Left lung (tissue), 4 donors: ENCODE measurements at regions not wholly inside any gene's neighbourhood (a gene's known extent, or its start where the extent isn't known, plus 50 kb on each side); places are given as distances from the start of the nearest gene placed in this dataset.

Experiments
- ATAC-seq: fragments of 200-7000 bp; cut with Tn5 transposase; one replicate; pipeline ENCODE4 v1.9.1; 2020; ENCODE audit warnings: moderate library complexity
- DNase-seq, 4 donors: peaks; one replicate each; pipeline ENCODE4 v3.0.0-alpha.2; 2013 to 2020
- H3K27ac ChIP-seq, 2 donors: fragments of 200-600 bp; sonication (generic) in 1 of 2; one replicate each; pipeline versions ENCODE4 v1.5.0 to v1.8.0; 2020 to 2021
- H3K27me3 ChIP-seq, 2 donors: fragments of 200-600 bp; sonication (generic) in 1 of 2; one replicate each; pipeline versions ENCODE4 v1.5.0 to v1.8.0; 2020 to 2021
- H3K36me3 ChIP-seq, 2 donors: fragments of 200-600 bp; sonication (generic) in 1 of 2; one replicate each; pipeline versions ENCODE4 v1.5.0 to v1.8.0; 2020 to 2021
- H3K4me1 ChIP-seq, 2 donors: fragments of 200-600 bp; one replicate each; pipeline ENCODE4 v1.8.0; 2021
- H3K4me3 ChIP-seq, 2 donors: fragments of 200-600 bp; sonication (generic) in 1 of 2; one replicate each; pipeline versions ENCODE4 v1.5.0 to v1.8.0; 2020 to 2021; ENCODE audit warnings: mild to moderate bottlenecking in 1 of 2
- H3K9me3 ChIP-seq, 2 donors: fragments of 200-600 bp; sonication (generic) in 1 of 2; one replicate each; pipeline versions ENCODE4 v1.5.0 to v1.8.0; 2020 to 2021
- intact Hi-C, 2 donors: fragments of 100-400 bp; cut with DNase I; formaldehyde crosslinking; loops; one replicate each; pipeline versions ENCODE4 v1.11.2 to v1.14.2; 2022
- TF ChIP-seq, protein P1 (sequence below), 2 donors: fragments of 200-600 bp; sonication (generic) in 1 of 2; IDR thresholded peaks; one replicate each; pipeline versions ENCODE4 v1.5.0 to v1.8.0; 2021; ENCODE audit warnings: antibody characterized with exemption in 2 of 2
- donor health status: DM: no; HTN: yes; CAD: no.
- donor health status: DM: no; HTN: no; CAD: no.

DNA sequence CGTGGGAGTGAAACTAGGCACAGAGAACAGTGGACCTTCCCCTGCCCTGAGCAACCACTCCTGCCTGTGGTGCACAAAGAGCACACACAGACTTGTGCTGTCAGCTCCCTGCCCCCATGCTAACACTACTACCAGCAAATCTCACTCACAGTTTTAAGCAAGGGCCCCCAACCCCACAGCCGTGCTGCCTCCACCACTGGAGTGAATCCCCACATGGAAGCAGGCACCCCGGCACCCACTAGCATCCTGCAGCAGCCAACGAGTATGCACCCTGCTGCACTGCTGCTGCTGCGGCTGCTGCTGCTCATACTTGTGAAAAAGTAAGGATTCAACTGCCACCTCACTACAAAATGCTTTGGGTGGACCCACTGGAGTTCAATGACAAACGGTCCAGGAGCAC, 435.5 kb downstream of the SLCO4C1 start:
- H3K27me3 ChIP-seq = no peaks in the 10 kb centered on the region
- H3K27ac ChIP-seq = no peak overlapping the region
- no peaks in the 10 kb centered on the region for H3K9me3 ChIP-seq
- no peaks in the 10 kb centered on the region for H3K4me1 ChIP-seq
- intact Hi-C loops = no loop called here
- TF ChIP-seq, protein P1, sequence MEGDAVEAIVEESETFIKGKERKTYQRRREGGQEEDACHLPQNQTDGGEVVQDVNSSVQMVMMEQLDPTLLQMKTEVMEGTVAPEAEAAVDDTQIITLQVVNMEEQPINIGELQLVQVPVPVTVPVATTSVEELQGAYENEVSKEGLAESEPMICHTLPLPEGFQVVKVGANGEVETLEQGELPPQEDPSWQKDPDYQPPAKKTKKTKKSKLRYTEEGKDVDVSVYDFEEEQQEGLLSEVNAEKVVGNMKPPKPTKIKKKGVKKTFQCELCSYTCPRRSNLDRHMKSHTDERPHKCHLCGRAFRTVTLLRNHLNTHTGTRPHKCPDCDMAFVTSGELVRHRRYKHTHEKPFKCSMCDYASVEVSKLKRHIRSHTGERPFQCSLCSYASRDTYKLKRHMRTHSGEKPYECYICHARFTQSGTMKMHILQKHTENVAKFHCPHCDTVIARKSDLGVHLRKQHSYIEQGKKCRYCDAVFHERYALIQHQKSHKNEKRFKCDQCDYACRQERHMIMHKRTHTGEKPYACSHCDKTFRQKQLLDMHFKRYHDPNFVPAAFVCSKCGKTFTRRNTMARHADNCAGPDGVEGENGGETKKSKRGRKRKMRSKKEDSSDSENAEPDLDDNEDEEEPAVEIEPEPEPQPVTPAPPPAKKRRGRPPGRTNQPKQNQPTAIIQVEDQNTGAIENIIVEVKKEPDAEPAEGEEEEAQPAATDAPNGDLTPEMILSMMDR (IDR thresholded peaks at IDR 0.05) = no peak
- ATAC-seq (no peak), DNase-seq (peak in 1 of 4 donors; percentile 45)
- no peak overlapping the region for H3K4me3 ChIP-seq
- no peaks in the 10 kb centered on the region for H3K36me3 ChIP-seq

- H3K4me1 ChIP-seq = no peaks in the 10 kb centered on the region
- TF ChIP-seq, protein P1 (IDR thresholded peaks at IDR 0.05) = no peak
- DNase-seq = peak in 1 of 4 donors; percentile 21
- H3K36me3 ChIP-seq = no peaks in the 10 kb centered on the region
- H3K4me3 ChIP-seq = no peak overlapping the region
- no peak overlapping the region for H3K27ac ChIP-seq
- H3K9me3 ChIP-seq = no peaks in the 10 kb centered on the region
- no peaks in the 10 kb centered on the region for H3K27me3 ChIP-seq
- intact Hi-C loops = no loop called here
- no peak for ATAC-seq
These were observed 435.9 kb downstream of the SLCO4C1 start for GRCh38 chr5:101860145-101860544.

DNA sequence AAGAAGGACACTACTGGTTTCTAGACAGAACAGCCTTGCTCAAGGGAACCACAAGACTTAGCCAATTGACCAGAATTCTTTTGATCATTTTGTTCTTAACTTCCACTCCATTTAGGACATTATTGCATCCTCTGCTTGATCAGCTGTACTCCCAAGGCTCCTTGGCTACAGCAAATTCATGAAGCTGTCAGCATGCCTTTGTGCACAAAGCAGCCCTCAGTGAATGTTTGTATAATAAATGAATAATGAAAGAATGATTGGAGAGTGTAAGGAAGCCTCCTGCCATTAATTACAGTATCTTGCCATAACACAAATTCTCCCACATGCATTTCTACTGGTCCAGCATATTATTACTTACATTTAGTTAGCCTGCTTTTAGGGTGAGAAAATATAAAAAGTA, 449.6 kb downstream of the SLCO4C1 start:
- peaks cover 0 to 7% of the 10 kb centered on the region in 2 donors for H3K9me3 ChIP-seq
- H3K27ac ChIP-seq = no peak overlapping the region
- no peaks in the 10 kb centered on the region for H3K27me3 ChIP-seq
- ATAC-seq (no peak), DNase-seq (no peak)
- no peak overlapping the region for H3K4me3 ChIP-seq
- H3K4me1 ChIP-seq = no peaks in the 10 kb centered on the region
- intact Hi-C loops = no loop called here
- TF ChIP-seq, protein P1 (IDR thresholded peaks at IDR 0.05) = no peak
- H3K36me3 ChIP-seq = no peaks in the 10 kb centered on the region

DNA sequence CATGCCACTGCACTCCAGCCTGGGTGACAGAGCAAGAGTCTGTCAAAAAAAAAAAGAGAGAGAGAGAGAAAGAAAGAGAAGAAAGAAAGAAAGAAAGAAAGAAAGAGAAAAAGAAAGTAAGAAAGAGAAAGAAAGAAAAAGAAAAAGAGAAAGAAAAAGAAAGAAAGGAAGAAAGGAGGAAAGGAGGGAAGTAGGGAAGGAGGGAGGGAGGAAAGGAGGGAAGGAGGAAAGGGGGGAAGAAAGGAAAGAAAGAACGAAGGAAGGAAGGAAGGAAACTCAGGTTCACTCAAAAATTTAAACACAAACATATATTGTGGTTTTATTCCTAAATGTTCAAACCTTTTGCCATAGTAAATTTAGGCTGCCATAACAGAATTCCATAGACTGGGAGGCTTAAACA, 453.0 kb downstream of the SLCO4C1 start:
- TF ChIP-seq, protein P1 (IDR thresholded peaks at IDR 0.05) = no peak
- H3K36me3 ChIP-seq = no peaks in the 10 kb centered on the region
- ATAC-seq (no peak), DNase-seq (no peak)
- H3K27ac ChIP-seq = no peak overlapping the region
- no peaks in the 10 kb centered on the region for H3K27me3 ChIP-seq
- intact Hi-C loops = no loop called here
- peaks cover 0 to 5% of the 10 kb centered on the region in 2 donors for H3K9me3 ChIP-seq
- H3K4me3 ChIP-seq = no peak overlapping the region
- no peaks in the 10 kb centered on the region for H3K4me1 ChIP-seq

DNA sequence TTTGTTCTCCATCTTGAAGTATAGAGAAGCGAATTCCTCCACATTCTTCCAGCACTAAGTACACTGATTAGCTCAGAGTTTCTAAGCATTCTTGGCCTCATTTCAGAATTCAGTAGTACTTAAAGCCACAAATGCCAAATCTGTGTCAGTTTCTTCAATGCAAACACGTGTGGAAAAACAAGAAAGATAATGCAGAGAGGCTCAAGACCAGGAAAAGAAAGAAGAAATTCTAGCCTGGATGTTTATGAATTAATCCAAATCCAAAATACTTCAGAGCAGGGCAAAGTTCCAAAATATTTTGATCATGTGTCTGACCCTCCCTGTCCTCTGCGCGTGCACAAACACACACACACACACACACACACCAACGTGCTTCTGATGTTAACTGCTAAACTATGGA, 457.6 kb downstream of the SLCO4C1 start:
- intact Hi-C loops = no loop called here
- TF ChIP-seq, protein P1 (IDR thresholded peaks at IDR 0.05) = no peak
- Histone ChIP-seq H3K27me3 (no peaks in the 10 kb centered on the region), H3K9me3 (peaks cover 0 to 3% of the 10 kb centered on the region in 2 donors), H3K27ac (no peak overlapping the region), H3K36me3 (no peaks in the 10 kb centered on the region), H3K4me1 (no peaks in the 10 kb centered on the region), H3K4me3 (no peak overlapping the region)
- DNase-seq (peak in 2 of 4 donors; percentile 68 to 71), ATAC-seq (peak; percentile 83)
